HFF-Myc (cell line): ENCODE measurements at regions not wholly inside any gene's neighbourhood (a gene's known extent, or its start where the extent isn't known, plus 50 kb on each side); places are given as distances from the start of the nearest gene placed in this dataset.

Source experiments
- DNase-seq: peaks from one replicate; pipeline ENCODE4 v3.0.0-alpha.2; 2011; ENCODE audit warnings: low read depth; ENCODE audit errors: extremely low read depth
- H3K4me3 ChIP-seq: replicated peaks from 2 replicates; pipeline ENCODE4 v1.5.1; 2011; ENCODE audit warnings: low read depth, mild to moderate bottlenecking, control low read depth, low read length
- TF ChIP-seq, protein P1 (sequence below): IDR thresholded peaks from 2 replicates; pipeline ENCODE4 v1.5.1; 2012; ENCODE audit warnings: mild to moderate bottlenecking, low read depth, low read length, control low read depth; ENCODE audit errors: missing control alignments

DNA sequence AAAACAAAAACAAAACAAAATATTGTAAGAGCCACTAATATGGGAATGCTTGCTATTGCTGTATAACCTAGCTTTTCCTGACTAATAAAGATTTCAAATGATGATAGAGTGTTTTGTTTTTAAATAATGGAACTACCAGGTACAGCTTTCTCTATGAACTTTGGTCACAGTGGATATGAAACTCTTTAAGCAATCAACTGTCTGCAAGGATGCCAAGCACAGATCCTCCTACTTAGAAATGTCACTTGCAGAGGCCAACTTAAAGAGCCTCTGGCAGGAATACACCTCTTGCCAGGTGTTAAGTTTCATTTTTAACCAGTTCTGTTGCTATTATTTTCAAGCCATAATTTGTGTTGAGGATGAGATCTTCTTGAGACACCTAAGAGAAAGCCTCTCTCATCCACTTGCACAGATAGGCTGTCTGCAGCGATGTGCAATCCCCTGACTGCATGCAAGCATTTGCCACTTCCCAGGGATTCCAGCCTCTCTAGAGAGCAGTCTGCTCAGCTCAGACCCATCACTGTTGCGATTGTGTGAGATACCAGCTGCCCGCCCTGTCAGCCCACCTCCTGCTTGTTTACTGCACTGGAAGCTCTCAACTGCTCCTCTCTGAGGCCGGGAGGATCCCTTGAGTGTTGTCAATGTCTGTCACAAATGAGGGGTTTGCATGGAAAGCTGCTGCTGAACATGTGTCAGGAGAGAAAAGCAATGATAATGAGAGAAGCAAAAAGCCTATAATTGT is 86.1 kb upstream of the SCG2 start:
- H3K4me3 ChIP-seq = no peak overlapping the region
- DNase-seq = no peak
- TF ChIP-seq, protein P1, sequence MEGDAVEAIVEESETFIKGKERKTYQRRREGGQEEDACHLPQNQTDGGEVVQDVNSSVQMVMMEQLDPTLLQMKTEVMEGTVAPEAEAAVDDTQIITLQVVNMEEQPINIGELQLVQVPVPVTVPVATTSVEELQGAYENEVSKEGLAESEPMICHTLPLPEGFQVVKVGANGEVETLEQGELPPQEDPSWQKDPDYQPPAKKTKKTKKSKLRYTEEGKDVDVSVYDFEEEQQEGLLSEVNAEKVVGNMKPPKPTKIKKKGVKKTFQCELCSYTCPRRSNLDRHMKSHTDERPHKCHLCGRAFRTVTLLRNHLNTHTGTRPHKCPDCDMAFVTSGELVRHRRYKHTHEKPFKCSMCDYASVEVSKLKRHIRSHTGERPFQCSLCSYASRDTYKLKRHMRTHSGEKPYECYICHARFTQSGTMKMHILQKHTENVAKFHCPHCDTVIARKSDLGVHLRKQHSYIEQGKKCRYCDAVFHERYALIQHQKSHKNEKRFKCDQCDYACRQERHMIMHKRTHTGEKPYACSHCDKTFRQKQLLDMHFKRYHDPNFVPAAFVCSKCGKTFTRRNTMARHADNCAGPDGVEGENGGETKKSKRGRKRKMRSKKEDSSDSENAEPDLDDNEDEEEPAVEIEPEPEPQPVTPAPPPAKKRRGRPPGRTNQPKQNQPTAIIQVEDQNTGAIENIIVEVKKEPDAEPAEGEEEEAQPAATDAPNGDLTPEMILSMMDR = no peak

DNA sequence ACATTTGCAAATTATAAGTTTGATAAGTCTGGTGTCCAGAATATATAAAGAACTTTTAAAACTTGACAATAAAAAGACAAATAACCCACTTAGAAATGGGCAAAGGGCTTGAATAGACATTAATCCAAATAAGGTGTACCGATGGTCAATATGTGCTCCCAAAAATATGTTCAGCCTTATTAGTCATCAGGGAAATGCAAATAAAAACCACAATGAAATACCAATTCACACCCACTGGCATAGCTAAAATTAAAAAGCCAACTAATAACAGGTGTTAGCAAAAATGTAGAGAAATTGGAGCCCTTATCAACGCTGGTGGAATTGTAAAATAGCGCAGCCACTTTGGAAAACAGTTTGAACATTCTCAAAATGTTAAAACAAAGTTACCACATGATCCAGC is 79.0 kb upstream of the SCG2 start:
- no peak for DNase-seq
- no peak overlapping the region for H3K4me3 ChIP-seq
- TF ChIP-seq, protein P1 = no peak

DNA sequence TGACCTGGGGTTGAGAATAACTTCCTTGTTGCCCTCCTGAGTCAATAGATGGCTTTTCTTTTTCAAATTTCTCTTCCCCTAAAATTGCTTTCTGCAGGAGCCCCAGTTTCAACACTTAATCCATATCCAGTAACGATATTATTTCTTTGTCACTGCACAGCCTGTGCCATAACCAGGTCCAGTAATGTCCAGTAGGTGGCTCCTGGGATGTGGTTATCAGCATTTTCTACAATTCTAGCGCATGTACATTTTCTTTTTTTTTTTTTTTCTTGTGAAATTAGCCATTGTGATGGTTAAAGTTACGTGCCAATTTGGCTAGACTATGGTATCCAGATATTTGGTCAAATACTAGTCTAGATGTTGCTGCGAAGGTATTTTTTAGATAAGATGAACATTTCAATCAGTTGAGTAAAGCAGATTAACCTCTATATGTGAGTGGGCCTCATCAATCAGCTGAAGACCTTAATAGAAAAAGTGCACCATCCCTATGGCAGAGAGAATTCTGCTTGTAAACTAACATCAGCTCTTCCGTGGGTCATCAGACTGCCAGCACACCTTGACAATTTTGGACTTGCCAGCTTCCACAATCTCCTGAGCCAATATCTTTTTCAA is 72.9 kb upstream of the SCG2 start:
- H3K4me3 ChIP-seq = no peak overlapping the region
- DNase-seq = no peak
- TF ChIP-seq, protein P1 = peak; percentile 71

DNA sequence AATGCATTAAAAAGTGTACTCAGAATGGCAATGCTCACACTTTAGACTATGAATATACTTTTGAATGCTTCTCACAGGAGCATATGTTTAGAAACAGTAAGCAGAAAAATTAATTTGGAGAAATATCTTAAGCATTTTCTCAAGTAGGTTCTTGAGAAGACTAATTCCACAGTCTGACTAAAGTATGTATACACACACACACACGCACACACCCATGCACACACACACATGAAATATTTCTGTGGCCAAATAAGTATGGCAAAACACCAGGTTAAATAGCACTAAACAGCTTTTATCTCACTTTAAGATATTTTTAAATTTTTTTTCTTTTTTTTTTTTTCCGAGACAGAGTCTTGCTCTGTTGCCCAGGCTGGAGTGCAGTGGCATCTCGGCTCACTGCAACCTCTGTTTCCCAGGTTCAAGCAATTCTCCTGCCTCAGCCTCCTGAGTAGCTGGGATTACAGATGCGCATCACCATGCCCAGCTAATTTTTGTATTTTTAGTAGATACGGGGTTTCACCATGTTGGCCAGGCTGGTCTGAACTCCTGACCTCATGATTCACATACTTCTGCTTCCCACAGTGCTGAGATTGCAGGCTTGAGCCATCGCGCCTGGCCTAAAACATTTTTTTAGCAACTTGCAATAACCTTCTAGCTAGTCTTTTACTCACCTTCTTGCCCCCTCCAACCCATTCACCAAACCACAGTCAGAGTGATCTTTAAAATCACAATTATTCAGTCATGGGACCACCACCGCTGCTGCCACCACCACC is 67.5 kb upstream of the SCG2 start:
- no peak for DNase-seq
- TF ChIP-seq, protein P1 = no peak
- H3K4me3 ChIP-seq = no peak overlapping the region

DNA sequence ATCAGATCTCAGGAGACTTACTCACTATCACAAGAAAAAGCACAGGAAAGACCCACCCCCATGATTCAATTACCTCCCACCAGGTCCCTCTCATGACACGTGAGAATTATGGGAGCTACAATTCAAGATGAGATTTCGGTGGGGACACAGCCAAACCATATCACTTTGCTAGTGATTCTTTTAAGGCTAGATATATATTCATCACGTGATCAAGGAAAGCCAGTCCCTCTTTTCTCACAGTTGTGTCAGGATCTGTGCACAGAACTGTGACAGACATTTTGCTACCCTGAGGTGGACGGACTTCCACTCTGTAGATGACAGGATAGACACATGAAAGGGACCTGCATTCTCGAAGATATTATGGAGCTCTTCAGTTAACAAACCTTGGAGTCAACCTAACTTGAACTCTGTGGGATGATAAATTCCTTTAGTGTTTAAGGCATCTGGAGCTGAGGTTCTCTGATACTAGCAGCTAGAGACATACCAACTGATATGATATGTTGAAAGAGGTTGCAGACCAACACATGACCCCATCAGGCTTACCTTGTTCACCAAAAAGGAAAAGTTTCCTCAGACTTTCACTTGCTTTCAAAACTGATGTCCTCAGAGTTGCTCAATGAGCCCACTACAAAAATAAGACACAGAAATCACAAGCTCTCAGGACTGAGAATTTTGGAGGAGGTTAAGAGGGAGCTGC is 66.3 kb upstream of the SCG2 start:
- no peak for DNase-seq
- TF ChIP-seq, protein P1 = no peak
- H3K4me3 ChIP-seq = no peak overlapping the region

DNA sequence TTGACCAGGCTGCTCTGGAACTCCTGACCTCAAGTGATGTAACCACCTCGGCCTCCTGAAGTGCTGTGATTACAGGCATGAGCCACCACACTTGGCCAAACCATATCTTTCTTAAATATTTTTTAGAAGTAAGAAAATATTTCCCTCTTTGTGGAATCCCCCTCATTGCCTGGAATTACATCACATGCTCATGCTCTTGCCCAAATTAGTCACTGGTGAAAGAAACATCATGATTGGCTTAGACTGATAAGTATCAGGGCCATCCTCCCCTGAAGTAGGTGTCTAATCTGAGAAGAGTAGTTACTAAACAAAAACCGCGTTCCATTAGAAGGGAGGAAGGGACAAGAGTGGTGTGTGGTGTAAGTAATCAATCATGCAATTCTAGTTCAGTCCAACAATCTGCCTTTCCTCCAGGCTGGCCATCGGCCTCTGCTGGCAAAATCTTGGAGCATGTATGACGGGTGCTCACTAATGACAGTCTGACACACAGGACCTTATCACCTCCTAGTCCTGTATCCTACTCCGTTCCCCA is 52.3 kb upstream of the SCG2 start:
- no peak for DNase-seq
- H3K4me3 ChIP-seq = no peak overlapping the region
- TF ChIP-seq, protein P1 = no peak
